SK-N-SH (cell line): ENCODE measurements at regions not wholly inside any gene's neighbourhood (a gene's known extent, or its start where the extent isn't known, plus 50 kb on each side); places are given as distances from the start of the nearest gene placed in this dataset.

Experiments used
- CTCF ChIA-PET: fragments of 300-600, 350-600 bp; formaldehyde crosslinking; extraction: SDS; loops from one replicate; lab custom pipeline; 2021; lab: Yijun Ruan, JAX
- POLR2A ChIA-PET: fragments of 350-600 bp; sonication (Branson Sonifier 250); formaldehyde crosslinking; extraction: SDS; loops from one replicate; lab custom pipeline; 2020; ENCODE audit warnings: antibody characterized with exemption, inconsistent platforms; lab: Yijun Ruan, JAX
- DNase-seq: peaks from one replicate; pipeline ENCODE4 v3.0.0; 2012
- H2AFZ ChIP-seq: fragments of 200-600 bp; sonication (generic); 2 replicates; pipeline ENCODE4 v1.8.1; 2016; ENCODE audit warnings: antibody characterized with exemption, mild to moderate bottlenecking, low read depth
- H3F3A ChIP-seq: fragments of 200-600 bp; sonication (generic); replicated peaks from 2 replicates; pipeline ENCODE3; 2016; ENCODE audit warnings: antibody characterized with exemption, mild to moderate bottlenecking; ENCODE audit not compliant: insufficient read depth
- H3K27ac ChIP-seq, 2 experiments: fragments of 200-500 bp in 1 of 2; fragments of 200-600 bp in 1 of 2; sonication (Bioruptor generic) in 1 of 2; sonication (generic), shearing (Covaris generic) in 1 of 2; 2 replicates each; pipeline versions ENCODE4 v1.5.1 to v1.6.1; 2014 to 2016; ENCODE audit warnings: low read depth in 2 of 2, inconsistent platforms in 1 of 2, low read length in 1 of 2, mild to moderate bottlenecking in 1 of 2, mixed read lengths in 1 of 2
- H3K27me3 ChIP-seq: fragments of 200-600 bp; sonication (generic), shearing (Covaris generic); 2 replicates; pipeline ENCODE4 v1.6.1; 2016; ENCODE audit warnings: mixed run types; ENCODE audit not compliant: insufficient read depth
- H3K36me3 ChIP-seq, 2 experiments: fragments of 200-500 bp in 1 of 2; fragments of 200-600 bp in 1 of 2; sonication (Bioruptor generic) in 1 of 2; sonication (generic) in 1 of 2; replicated peaks in 1 of 2; 2 replicates each; pipeline versions ENCODE3 to v1.5.1; 2014 to 2016; ENCODE audit warnings: low read length in 1 of 2, mild to moderate bottlenecking in 1 of 2; ENCODE audit not compliant: insufficient read depth in 2 of 2, control insufficient read depth in 1 of 2
- H3K4me1 ChIP-seq, 2 experiments: fragments of 200-500 bp in 1 of 2; fragments of 200-600 bp in 1 of 2; sonication (Bioruptor generic) in 1 of 2; sonication (generic), shearing (Covaris generic) in 1 of 2; 2 replicates each; pipeline versions ENCODE4 v1.5.1 to v1.6.1; 2014 to 2016; ENCODE audit warnings: low read depth in 1 of 2, low read length in 1 of 2, mixed run types in 1 of 2; ENCODE audit not compliant: insufficient read depth in 2 of 2, control insufficient read depth in 1 of 2
- H3K4me2 ChIP-seq: fragments of 200-600 bp; sonication (generic), shearing (Covaris generic); 2 replicates; pipeline ENCODE4 v1.6.1; 2017; ENCODE audit warnings: mixed run types
- H3K4me3 ChIP-seq, 2 experiments: fragments of 200-500 bp in 1 of 2; fragments of 200-600 bp in 1 of 2; sonication (Bioruptor generic) in 1 of 2; sonication (generic), shearing (Covaris generic) in 1 of 2; 2 replicates each; pipeline versions ENCODE4 v1.5.1 to v1.8.1; 2014 to 2016; ENCODE audit warnings: low read depth in 2 of 2, inconsistent platforms in 1 of 2, low read length in 1 of 2, mild to moderate bottlenecking in 1 of 2, mixed read lengths in 1 of 2, moderate library complexity in 1 of 2
- H3K79me2 ChIP-seq: fragments of 200-600 bp; sonication (generic); 2 replicates; pipeline ENCODE4 v1.8.1; 2017; ENCODE audit warnings: mild to moderate bottlenecking; ENCODE audit not compliant: insufficient read depth
- H3K9ac ChIP-seq: fragments of 200-600 bp; sonication (generic); 2 replicates; pipeline ENCODE4 v1.6.1; 2017; ENCODE audit warnings: mixed run types
- H3K9me2 ChIP-seq: fragments of 200-600 bp; sonication (generic); 2 replicates; pipeline ENCODE4 v1.6.1; 2017; ENCODE audit warnings: mixed run types
- H3K9me3 ChIP-seq: fragments of 200-600 bp; sonication (generic); 2 replicates; pipeline ENCODE4 v1.6.1; 2017; ENCODE audit warnings: mixed run types, mild to moderate bottlenecking, moderate library complexity
- H4K20me1 ChIP-seq: fragments of 200-600 bp; sonication (generic); 2 replicates; pipeline ENCODE4 v1.6.1; 2017; ENCODE audit warnings: mild to moderate bottlenecking, mixed run types; ENCODE audit not compliant: insufficient read depth
- EP300 ChIP-seq, 2 experiments: IDR thresholded peaks; 2 replicates each; pipeline versions ENCODE4 v1.4.0 to v1.6.1; 2012; ENCODE audit warnings: borderline replicate concordance in 1 of 2, low read depth in 1 of 2, low read length in 1 of 2
- GATA2 ChIP-seq: sonication (generic); formaldehyde crosslinking; IDR thresholded peaks from 2 replicates; pipeline ENCODE4 v1.5.0; 2020; ENCODE audit warnings: mild to moderate bottlenecking, missing genetic modification reagents
- MAX ChIP-seq: IDR thresholded peaks from 2 replicates; pipeline ENCODE4 v1.4.0; 2012; ENCODE audit warnings: low read depth
- NFIC ChIP-seq: IDR thresholded peaks from 2 replicates; pipeline ENCODE4 v1.4.0; 2012; ENCODE audit warnings: borderline replicate concordance
- NRF1 ChIP-seq: IDR thresholded peaks from 2 replicates; pipeline ENCODE4 v1.6.1; 2012; ENCODE audit warnings: low read depth, mild to moderate bottlenecking, low read length
- RCOR1 ChIP-seq: fragments of 150-350 bp; IDR thresholded peaks from 2 replicates; pipeline ENCODE4 v1.6.1; 2017; ENCODE audit warnings: antibody characterized with exemption, low read length
- TEAD4 ChIP-seq: IDR thresholded peaks from 2 replicates; pipeline ENCODE4 v1.4.0; 2012; ENCODE audit warnings: mild to moderate bottlenecking, borderline replicate concordance; ENCODE audit not compliant: insufficient read depth
- WGBS: methylation state at CpG from one replicate; pipeline ENCODE4 v1.1.6; 2017; ENCODE audit warnings: low lambda C conversion rate; 5-methylcytosine and 5-hydroxymethylcytosine counted together
- TF ChIP-seq, protein P1 (sequence below): fragments of 150-350 bp; IDR thresholded peaks from 2 replicates; pipeline ENCODE4 v1.6.1; 2016; ENCODE audit warnings: mild to moderate bottlenecking, low read depth, low read length
- TF ChIP-seq, protein P2 (sequence below): IDR thresholded peaks from 2 replicates; pipeline ENCODE4 v1.4.0; 2012; ENCODE audit warnings: low read depth, borderline replicate concordance
- TF ChIP-seq, protein P3 (sequence below): IDR thresholded peaks from 2 replicates; pipeline ENCODE4; 2012

DNA sequence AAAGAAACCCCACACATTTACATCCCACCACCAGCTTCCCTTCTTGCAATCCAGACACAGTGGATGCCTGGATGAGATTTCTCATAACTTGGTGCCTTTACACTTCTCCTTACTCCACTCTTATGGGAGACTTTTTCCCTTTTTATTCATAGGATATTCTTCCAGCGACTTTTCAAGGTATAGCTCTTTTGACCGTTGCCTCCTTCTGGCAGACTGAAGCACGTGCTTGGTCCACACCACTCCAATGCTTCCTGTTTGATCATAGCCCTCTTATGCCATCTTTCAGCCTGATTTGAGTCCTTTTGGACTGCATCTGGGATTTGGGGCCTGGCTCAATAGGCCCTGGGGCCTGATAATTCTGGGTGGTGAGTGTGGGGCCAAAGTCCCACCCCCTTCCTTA is 87.7 kb downstream of the ERCC5 start (continued):
- TF ChIP-seq, protein P1, sequence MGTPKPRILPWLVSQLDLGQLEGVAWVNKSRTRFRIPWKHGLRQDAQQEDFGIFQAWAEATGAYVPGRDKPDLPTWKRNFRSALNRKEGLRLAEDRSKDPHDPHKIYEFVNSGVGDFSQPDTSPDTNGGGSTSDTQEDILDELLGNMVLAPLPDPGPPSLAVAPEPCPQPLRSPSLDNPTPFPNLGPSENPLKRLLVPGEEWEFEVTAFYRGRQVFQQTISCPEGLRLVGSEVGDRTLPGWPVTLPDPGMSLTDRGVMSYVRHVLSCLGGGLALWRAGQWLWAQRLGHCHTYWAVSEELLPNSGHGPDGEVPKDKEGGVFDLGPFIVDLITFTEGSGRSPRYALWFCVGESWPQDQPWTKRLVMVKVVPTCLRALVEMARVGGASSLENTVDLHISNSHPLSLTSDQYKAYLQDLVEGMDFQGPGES = no peak
- TF ChIP-seq, all 33 proteins: peak for 0

GRCh38 chr13:102933122-102933521 is 87.3 kb downstream of the ERCC5 start:
- H3K4me2 ChIP-seq = no peak overlapping the region
- CTCF ChIA-PET = interaction anchor here (2.7 kb wide), 1 partner anchor 17 kb away, joined by 13 read pairs; no protein-coding TSS in a partner anchor
- TF ChIP-seq GATA2 (CRISPR knock-in tag) = no peak
- TF ChIP-seq, all 33 proteins: peak for 0
- Histone ChIP-seq H2AFZ (no peak overlapping the region), H3K36me3 (no peaks in the 10 kb centered on the region), H3K9me3 (no peaks in the 10 kb centered on the region), H3K27me3 (no peaks in the 10 kb centered on the region), H3F3A (no peaks in the 10 kb centered on the region), H3K27ac (no peak overlapping the region), H3K9ac (no peak overlapping the region), H3K4me3 (no peak overlapping the region), H3K4me1 (no peaks in the 10 kb centered on the region; a peak in 1 of 4 replicates), H4K20me1 (no peaks in the 10 kb centered on the region), H3K9me2 (no peaks in the 10 kb centered on the region), H3K79me2 (no peaks in the 10 kb centered on the region)
- DNase-seq = no peak
- POLR2A ChIA-PET = no interaction called here
- 33% methylated on average over 5 of the region's 6 CpGs for WGBS

- no peaks in the 10 kb centered on the region for H3K9me3 ChIP-seq
- H3K4me3 ChIP-seq = no peak overlapping the region
- CTCF ChIA-PET = interaction anchor here (1.0 to 2.7 kb wide), 2 partner anchors 14 to 16 kb away, joined by 3 to 13 read pairs; no protein-coding TSS in a partner anchor
- no peak overlapping the region for H3K4me2 ChIP-seq
- no peak overlapping the region for H2AFZ ChIP-seq
- no peak overlapping the region for H3K27ac ChIP-seq
- WGBS = 40% methylated on average over 4 of the region's 4 CpGs
- H3K79me2 ChIP-seq = no peaks in the 10 kb centered on the region
- H3K4me1 ChIP-seq = no peaks in the 10 kb centered on the region; a peak in 1 of 4 replicates
- no peak for TF ChIP-seq MAX
- no peak for TF ChIP-seq EP300 (IDR thresholded peaks at IDR 0.05; ENCODE audit: borderline replicate concordance in 1 of 2, low read depth in 1 of 2, low read length in 1 of 2)
- TF ChIP-seq, protein P2, sequence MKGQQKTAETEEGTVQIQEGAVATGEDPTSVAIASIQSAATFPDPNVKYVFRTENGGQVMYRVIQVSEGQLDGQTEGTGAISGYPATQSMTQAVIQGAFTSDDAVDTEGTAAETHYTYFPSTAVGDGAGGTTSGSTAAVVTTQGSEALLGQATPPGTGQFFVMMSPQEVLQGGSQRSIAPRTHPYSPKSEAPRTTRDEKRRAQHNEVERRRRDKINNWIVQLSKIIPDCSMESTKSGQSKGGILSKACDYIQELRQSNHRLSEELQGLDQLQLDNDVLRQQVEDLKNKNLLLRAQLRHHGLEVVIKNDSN = no peak
- no peak for TF ChIP-seq NRF1
- TF ChIP-seq, protein P3, sequence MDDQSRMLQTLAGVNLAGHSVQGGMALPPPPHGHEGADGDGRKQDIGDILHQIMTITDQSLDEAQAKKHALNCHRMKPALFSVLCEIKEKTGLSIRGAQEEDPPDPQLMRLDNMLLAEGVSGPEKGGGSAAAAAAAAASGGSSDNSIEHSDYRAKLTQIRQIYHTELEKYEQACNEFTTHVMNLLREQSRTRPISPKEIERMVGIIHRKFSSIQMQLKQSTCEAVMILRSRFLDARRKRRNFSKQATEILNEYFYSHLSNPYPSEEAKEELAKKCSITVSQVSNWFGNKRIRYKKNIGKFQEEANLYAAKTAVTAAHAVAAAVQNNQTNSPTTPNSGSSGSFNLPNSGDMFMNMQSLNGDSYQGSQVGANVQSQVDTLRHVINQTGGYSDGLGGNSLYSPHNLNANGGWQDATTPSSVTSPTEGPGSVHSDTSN = no peak
- no peak for TF ChIP-seq RCOR1
- no peak for TF ChIP-seq TEAD4
- no peak for TF ChIP-seq NFIC
- H3F3A ChIP-seq = no peaks in the 10 kb centered on the region
- no peaks in the 10 kb centered on the region for H3K36me3 ChIP-seq
- no peaks in the 10 kb centered on the region for H4K20me1 ChIP-seq
- H3K9ac ChIP-seq = no peak overlapping the region
- no peaks in the 10 kb centered on the region for H3K27me3 ChIP-seq
- no peak for DNase-seq
- POLR2A ChIA-PET = no interaction called here
- no peaks in the 10 kb centered on the region for H3K9me2 ChIP-seq
Measured at GRCh38 chr13:102932331-102932730, 86.5 kb downstream of the ERCC5 start.
